ENCODE measurements at regions not wholly inside any gene's neighbourhood (a gene's known extent, or its start where the extent isn't known, plus 50 kb on each side); places are given as distances from the start of the nearest gene placed in this dataset.

- Histone ChIP-seq H3K4me1 (ENCODE audit: control insufficient read depth, insufficient read depth, low read length, poor library complexity, severe bottlenecking) (no peaks in the 10 kb centered on the region), H3K27me3 (ENCODE audit: control insufficient read depth, insufficient read depth, low read length) (no peaks in the 10 kb centered on the region), H3K4me3 (ENCODE audit: low read depth, low read length) (no peak overlapping the region), H3K36me3 (ENCODE audit: control insufficient read depth, insufficient read depth, low read length) (no peaks in the 10 kb centered on the region), H3K9me3 (ENCODE audit: control insufficient read depth in 2 of 2, low read length in 2 of 2) (no peaks in the 10 kb centered on the region), H3K27ac (ENCODE audit: insufficient read depth, low read length, poor library complexity, severe bottlenecking) (no peak overlapping the region)
- Mint-ChIP-seq H3K27ac (peak overlapping the region in 1 of 3 donors; percentile 64), H3K36me3 (no peaks in the 10 kb centered on the region), H3K4me3 (no peak overlapping the region), H3K9me3 (no peaks in the 10 kb centered on the region), H3K27me3 (peaks cover 4% of the 10 kb centered on the region), H3K4me1 (peaks cover 0 to 2% (median 0%) of the 10 kb centered on the region in 4 donors)
- peak in 1 of 3 donors; percentile 34 for DNase-seq
- no peak for ATAC-seq (ENCODE audit: low read depth in 2 of 2)
Measured at GRCh38 chr5:18761801-18762200, 1127.5 kb downstream of the TAF11L14 start.

GRCh38 chr5:18764161-18764560, 1129.9 kb downstream of the TAF11L14 start:
- Mint-ChIP-seq H3K4me3 (no peak overlapping the region), H3K4me1 (peaks cover 0 to 2% (median 0%) of the 10 kb centered on the region in 4 donors), H3K27me3 (peaks cover 4% of the 10 kb centered on the region), H3K36me3 (no peaks in the 10 kb centered on the region), H3K27ac (no peak overlapping the region), H3K9me3 (no peaks in the 10 kb centered on the region)
- H3K4me1 ChIP-seq (ENCODE audit: control insufficient read depth, insufficient read depth, low read length, poor library complexity, severe bottlenecking) = no peaks in the 10 kb centered on the region
- DNase-seq (no peak), ATAC-seq (ENCODE audit: low read depth in 2 of 2) (no peak)
- H3K27ac ChIP-seq (ENCODE audit: insufficient read depth, low read length, poor library complexity, severe bottlenecking) = no peak overlapping the region
- H3K27me3 ChIP-seq (ENCODE audit: control insufficient read depth, insufficient read depth, low read length) = no peaks in the 10 kb centered on the region
- no peak overlapping the region for H3K4me3 ChIP-seq (ENCODE audit: low read depth, low read length)
- H3K9me3 ChIP-seq (ENCODE audit: control insufficient read depth in 2 of 2, low read length in 2 of 2) = no peaks in the 10 kb centered on the region
- H3K36me3 ChIP-seq (ENCODE audit: control insufficient read depth, insufficient read depth, low read length) = no peaks in the 10 kb centered on the region

- H3K36me3 Mint-ChIP-seq = no peaks in the 10 kb centered on the region
Measured at GRCh38 chr5:18765304-18765703, 1131.0 kb downstream of the TAF11L14 start.

GRCh38 chr5:18771097-18771610, 1136.9 kb downstream of the TAF11L14 start:
- Histone ChIP-seq H3K4me1 (ENCODE audit: control insufficient read depth, insufficient read depth, low read length, poor library complexity, severe bottlenecking) (no peaks in the 10 kb centered on the region), H3K27me3 (ENCODE audit: control insufficient read depth, insufficient read depth, low read length) (peaks cover 1% of the 10 kb centered on the region), H3K36me3 (ENCODE audit: control insufficient read depth, insufficient read depth, low read length) (no peaks in the 10 kb centered on the region), H3K4me3 (ENCODE audit: low read depth, low read length) (no peak overlapping the region), H3K9me3 (ENCODE audit: control insufficient read depth in 2 of 2, low read length in 2 of 2) (no peaks in the 10 kb centered on the region), H3K27ac (ENCODE audit: insufficient read depth, low read length, poor library complexity, severe bottlenecking) (no peak overlapping the region)
- Mint-ChIP-seq H3K4me1 (peaks cover 0 to 7% (median 4%) of the 10 kb centered on the region in 4 donors), H3K27me3 (peaks cover 11% of the 10 kb centered on the region), H3K4me3 (no peak overlapping the region), H3K36me3 (no peaks in the 10 kb centered on the region), H3K27ac (no peak overlapping the region), H3K9me3 (no peaks in the 10 kb centered on the region)
- DNase-seq = no peak
- ATAC-seq (ENCODE audit: low read depth in 2 of 2) = no peak

More at GRCh38 chr5:18765304-18765703, 1131.0 kb downstream of the TAF11L14 start:
- Histone ChIP-seq H3K27me3 (ENCODE audit: control insufficient read depth, insufficient read depth, low read length) (no peaks in the 10 kb centered on the region), H3K27ac (ENCODE audit: insufficient read depth, low read length, poor library complexity, severe bottlenecking) (no peak overlapping the region), H3K9me3 (ENCODE audit: control insufficient read depth in 2 of 2, low read length in 2 of 2) (no peaks in the 10 kb centered on the region), H3K36me3 (ENCODE audit: control insufficient read depth, insufficient read depth, low read length) (no peaks in the 10 kb centered on the region), H3K4me1 (ENCODE audit: control insufficient read depth, insufficient read depth, low read length, poor library complexity, severe bottlenecking) (no peaks in the 10 kb centered on the region), H3K4me3 (ENCODE audit: low read depth, low read length) (no peak overlapping the region)
- Mint-ChIP-seq H3K4me3 (no peak overlapping the region), H3K27me3 (peaks cover 4% of the 10 kb centered on the region), H3K4me1 (peaks cover 0 to 2% (median 0%) of the 10 kb centered on the region in 4 donors), H3K9me3 (no peaks in the 10 kb centered on the region), H3K27ac (no peak overlapping the region)
- ATAC-seq (ENCODE audit: low read depth in 2 of 2) (no peak), DNase-seq (no peak)

GRCh38 chr5:18772475-18772874, 1138.2 kb downstream of the TAF11L14 start:
- H3K4me1 Mint-ChIP-seq = peaks cover 0 to 7% (median 4%) of the 10 kb centered on the region in 4 donors
- H3K36me3 ChIP-seq (ENCODE audit: control insufficient read depth, insufficient read depth, low read length) = no peaks in the 10 kb centered on the region
- DNase-seq = no peak
- H3K4me3 ChIP-seq (ENCODE audit: low read depth, low read length) = no peak overlapping the region
- no peaks in the 10 kb centered on the region for H3K36me3 Mint-ChIP-seq
- ATAC-seq (ENCODE audit: low read depth in 2 of 2) = peak; percentile 58 to 65
- H3K4me3 Mint-ChIP-seq = peak overlapping the region in 1 of 4 donors; percentile 2
- no peaks in the 10 kb centered on the region for H3K9me3 Mint-ChIP-seq
- peaks cover 11% of the 10 kb centered on the region for H3K27me3 Mint-ChIP-seq
- H3K4me1 ChIP-seq (ENCODE audit: control insufficient read depth, insufficient read depth, low read length, poor library complexity, severe bottlenecking) = no peaks in the 10 kb centered on the region
- H3K27ac ChIP-seq (ENCODE audit: insufficient read depth, low read length, poor library complexity, severe bottlenecking) = no peak overlapping the region
- no peak overlapping the region for H3K27ac Mint-ChIP-seq
- peaks cover 1% of the 10 kb centered on the region for H3K27me3 ChIP-seq (ENCODE audit: control insufficient read depth, insufficient read depth, low read length)
- no peaks in the 10 kb centered on the region for H3K9me3 ChIP-seq (ENCODE audit: control insufficient read depth in 2 of 2, low read length in 2 of 2)

- Mint-ChIP-seq H3K4me3 (no peak overlapping the region), H3K4me1 (no peaks in the 10 kb centered on the region), H3K9me3 (no peaks in the 10 kb centered on the region), H3K27me3 (peaks cover 5% of the 10 kb centered on the region), H3K36me3 (no peaks in the 10 kb centered on the region), H3K27ac (no peak overlapping the region)
- ATAC-seq (ENCODE audit: low read depth in 2 of 2) = no peak
- Histone ChIP-seq H3K4me1 (ENCODE audit: control insufficient read depth, insufficient read depth, low read length, poor library complexity, severe bottlenecking) (no peaks in the 10 kb centered on the region), H3K27me3 (ENCODE audit: control insufficient read depth, insufficient read depth, low read length) (no peaks in the 10 kb centered on the region), H3K27ac (ENCODE audit: insufficient read depth, low read length, poor library complexity, severe bottlenecking) (no peak overlapping the region), H3K4me3 (ENCODE audit: low read depth, low read length) (no peak overlapping the region), H3K36me3 (ENCODE audit: control insufficient read depth, insufficient read depth, low read length) (no peaks in the 10 kb centered on the region), H3K9me3 (ENCODE audit: control insufficient read depth in 2 of 2, low read length in 2 of 2) (peaks cover 0 to 5% of the 10 kb centered on the region in 2 experiments)
- no peak for DNase-seq
Measured at GRCh38 chr5:18778225-18778624, 1144.0 kb downstream of the TAF11L14 start.

- Mint-ChIP-seq H3K27ac (no peak overlapping the region), H3K27me3 (peaks cover 3% of the 10 kb centered on the region), H3K36me3 (no peaks in the 10 kb centered on the region), H3K4me3 (no peak overlapping the region), H3K9me3 (no peaks in the 10 kb centered on the region), H3K4me1 (peaks cover 0 to 4% (median 2%) of the 10 kb centered on the region in 4 donors)
- no peaks in the 10 kb centered on the region for H3K9me3 ChIP-seq (ENCODE audit: control insufficient read depth in 2 of 2, low read length in 2 of 2)
- no peaks in the 10 kb centered on the region for H3K27me3 ChIP-seq (ENCODE audit: control insufficient read depth, insufficient read depth, low read length)
- DNase-seq (no peak), ATAC-seq (ENCODE audit: low read depth in 2 of 2) (no peak)
- H3K4me1 ChIP-seq (ENCODE audit: control insufficient read depth, insufficient read depth, low read length, poor library complexity, severe bottlenecking) = no peaks in the 10 kb centered on the region
- H3K27ac ChIP-seq (ENCODE audit: insufficient read depth, low read length, poor library complexity, severe bottlenecking) = no peak overlapping the region
- no peak overlapping the region for H3K4me3 ChIP-seq (ENCODE audit: low read depth, low read length)
- H3K36me3 ChIP-seq (ENCODE audit: control insufficient read depth, insufficient read depth, low read length) = no peaks in the 10 kb centered on the region
Measured at GRCh38 chr5:18789218-18789998, 1155.1 kb downstream of the TAF11L14 start.

- Histone ChIP-seq H3K27me3 (ENCODE audit: control insufficient read depth, insufficient read depth, low read length) (no peaks in the 10 kb centered on the region), H3K27ac (ENCODE audit: insufficient read depth, low read length, poor library complexity, severe bottlenecking) (no peak overlapping the region), H3K4me3 (ENCODE audit: low read depth, low read length) (no peak overlapping the region), H3K36me3 (ENCODE audit: control insufficient read depth, insufficient read depth, low read length) (no peaks in the 10 kb centered on the region), H3K9me3 (ENCODE audit: control insufficient read depth in 2 of 2, low read length in 2 of 2) (no peaks in the 10 kb centered on the region), H3K4me1 (ENCODE audit: control insufficient read depth, insufficient read depth, low read length, poor library complexity, severe bottlenecking) (no peaks in the 10 kb centered on the region)
- Mint-ChIP-seq H3K4me3 (no peak overlapping the region), H3K9me3 (no peaks in the 10 kb centered on the region), H3K4me1 (peaks cover 0 to 4% (median 2%) of the 10 kb centered on the region in 4 donors), H3K27ac (no peak overlapping the region), H3K27me3 (peaks cover 5% of the 10 kb centered on the region), H3K36me3 (no peaks in the 10 kb centered on the region)
- ATAC-seq (ENCODE audit: low read depth in 2 of 2) = no peak
- DNase-seq = no peak
Measured at GRCh38 chr5:18792145-18792544, 1157.9 kb downstream of the TAF11L14 start.
